HK-2 (cell line): ENCODE measurements at regions not wholly inside any gene's neighbourhood (a gene's known extent, or its start where the extent isn't known, plus 50 kb on each side); places are given as distances from the start of the nearest gene placed in this dataset.
"Not testable (repeated sequence)": the region's sequence is repeated elsewhere in the genome, so short reads cannot be mapped to it uniquely, and the experiment has no call there.

ENCODE experiments used
- DNase-seq: peaks from one replicate; pipeline ENCODE4 v3.0.0-alpha.2; 2018; ENCODE audit not compliant: unreplicated experiment

DNA sequence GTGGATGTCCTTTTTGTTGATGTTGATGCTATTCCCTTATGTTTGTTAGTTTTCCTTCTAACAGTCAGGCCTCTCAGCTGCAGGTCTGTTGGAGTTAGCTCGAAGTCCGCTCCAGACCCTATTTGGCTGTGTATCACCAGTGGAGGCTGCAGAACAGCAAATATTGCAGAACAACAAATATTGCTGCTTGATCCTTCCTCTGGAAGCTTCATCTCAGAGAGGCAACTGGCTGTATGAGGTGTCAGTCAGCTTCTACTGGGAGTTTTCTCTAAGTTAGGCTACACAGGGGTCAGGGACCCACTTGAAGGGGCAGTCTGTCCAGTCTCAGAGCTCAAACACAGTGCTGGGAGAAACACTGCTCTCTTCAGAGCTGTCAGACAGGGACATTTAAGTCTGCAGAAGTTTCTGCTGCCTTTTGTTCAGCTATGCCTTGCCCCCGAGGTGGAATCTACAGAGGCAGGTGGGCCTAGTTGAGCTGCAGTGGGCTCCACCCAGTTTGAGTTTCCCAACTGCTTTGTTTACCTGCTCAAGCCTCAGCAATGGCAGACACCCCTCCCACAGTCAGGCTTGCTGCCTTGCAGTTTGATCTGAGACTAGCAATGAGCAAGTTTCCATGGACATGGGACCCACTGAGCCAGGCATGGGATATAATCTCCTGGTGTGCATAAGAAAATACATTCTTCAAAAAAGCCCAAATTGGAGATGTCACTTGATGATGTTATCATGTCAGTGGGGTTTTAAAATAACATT is 99.5 kb downstream of the KDM5D start:
- no peak for DNase-seq

DNA sequence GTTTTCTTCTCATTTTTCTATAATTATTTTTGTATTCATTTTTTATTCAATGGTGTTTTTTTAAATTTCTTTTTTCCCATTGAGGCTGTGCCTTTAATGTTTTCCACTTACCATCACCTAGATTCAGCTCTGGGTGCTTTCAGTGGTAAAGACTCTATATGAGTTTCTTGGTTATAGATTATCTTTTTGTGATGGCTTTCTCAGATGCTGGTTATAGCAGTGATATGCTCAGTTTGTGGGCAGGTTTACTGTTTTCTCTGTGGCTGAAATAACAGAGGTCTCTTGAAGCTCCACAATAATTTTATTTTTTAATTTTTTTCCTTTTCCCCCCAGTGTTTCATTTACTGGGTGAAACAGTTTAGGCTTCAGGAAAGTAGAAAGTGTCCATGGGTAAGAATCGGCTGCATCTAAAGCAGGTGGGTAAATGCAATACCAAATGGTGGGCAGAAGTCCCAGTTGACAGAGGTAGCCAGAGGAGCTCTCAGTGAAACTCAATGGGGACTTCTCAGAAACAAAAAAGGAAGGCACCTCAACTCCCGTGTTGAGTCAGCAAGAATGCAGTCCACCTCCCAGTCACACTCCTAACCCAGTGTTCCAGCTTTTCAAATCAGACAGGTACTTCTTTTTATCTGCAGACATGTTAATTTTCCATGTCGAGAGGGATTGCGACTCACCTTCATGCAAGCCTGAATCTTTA is 106.7 kb downstream of the KDM5D start:
- DNase-seq, result no peak

DNA sequence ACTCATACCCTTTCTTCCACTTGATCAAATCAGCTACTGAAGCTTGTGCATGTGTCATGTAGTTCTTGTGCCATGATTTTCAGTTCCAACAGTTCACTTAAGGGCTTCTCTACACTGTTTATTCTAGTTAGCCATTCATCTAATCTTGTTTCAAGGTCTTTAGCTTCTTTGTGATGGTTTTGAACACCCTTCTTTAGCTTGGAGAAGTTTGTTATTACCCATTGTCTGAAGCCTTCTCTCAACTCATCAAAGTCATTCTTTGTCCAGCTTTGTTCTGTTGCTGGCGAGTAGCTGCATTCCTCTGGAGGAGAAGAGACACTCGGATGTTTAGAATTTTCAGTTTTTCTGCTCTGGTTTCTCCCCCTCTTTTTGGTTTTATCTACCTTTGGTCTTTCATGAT is 115.6 kb downstream of the KDM5D start:
- no peak for DNase-seq

DNA sequence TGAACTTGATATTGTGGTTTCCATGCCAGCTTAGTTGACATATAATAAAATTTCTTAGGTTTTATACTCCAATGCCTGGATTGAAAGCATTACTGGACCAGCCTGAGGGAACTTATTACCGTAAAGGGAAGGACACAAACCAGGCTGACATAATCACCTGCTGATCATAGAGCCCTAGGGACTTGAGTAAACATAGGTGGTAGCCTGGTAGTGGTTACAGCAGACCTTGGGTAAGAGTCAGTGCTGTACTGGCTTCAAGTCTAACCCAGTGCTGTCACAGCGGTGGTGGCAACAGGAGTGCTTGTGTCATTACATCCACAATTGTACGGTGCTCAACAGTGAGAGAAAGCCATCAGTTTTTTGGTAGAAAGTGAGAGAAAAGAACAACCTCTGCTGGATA is 122.1 kb downstream of the KDM5D start:
- no peak for DNase-seq

DNA sequence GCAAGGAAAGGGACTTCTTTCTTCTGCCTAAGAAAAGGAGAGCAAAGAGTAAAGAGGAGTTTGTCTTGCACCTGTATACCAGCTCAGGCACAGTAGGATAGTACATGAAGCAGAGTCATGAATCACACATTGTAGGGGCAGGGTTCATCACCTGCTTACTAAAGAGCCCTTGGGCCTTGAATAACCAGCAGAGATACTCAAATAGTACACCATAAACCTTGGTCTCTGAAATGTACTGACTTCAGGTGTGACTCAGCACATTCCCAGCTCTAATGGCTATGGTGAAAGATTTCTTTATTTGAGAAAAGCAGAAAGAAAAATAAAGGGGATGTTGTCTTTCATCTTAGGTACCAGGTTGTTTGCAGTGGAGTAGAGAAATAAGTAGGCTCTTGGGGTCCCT is 122.8 kb downstream of the KDM5D start:
- DNase-seq, result no peak

DNA sequence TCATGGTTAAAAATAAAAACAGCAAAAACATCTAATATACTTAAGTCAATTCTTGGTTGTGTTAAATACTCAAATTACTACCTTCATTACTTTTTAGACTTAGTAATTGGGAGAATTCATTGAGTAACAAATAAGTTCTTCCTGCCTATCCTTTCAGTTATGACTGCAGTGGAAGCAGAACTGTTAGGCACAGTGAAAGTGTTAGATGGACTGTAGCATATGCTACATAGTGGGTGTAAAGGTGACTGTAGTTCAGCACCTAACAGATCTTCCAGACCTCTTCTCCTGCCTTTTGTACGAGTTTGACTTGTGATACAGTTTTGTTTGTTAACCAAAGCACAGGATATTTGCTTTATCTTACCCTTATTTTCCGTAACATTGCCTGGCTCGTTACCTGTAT is 143.4 kb downstream of the KDM5D start:
- no peak for DNase-seq

DNA sequence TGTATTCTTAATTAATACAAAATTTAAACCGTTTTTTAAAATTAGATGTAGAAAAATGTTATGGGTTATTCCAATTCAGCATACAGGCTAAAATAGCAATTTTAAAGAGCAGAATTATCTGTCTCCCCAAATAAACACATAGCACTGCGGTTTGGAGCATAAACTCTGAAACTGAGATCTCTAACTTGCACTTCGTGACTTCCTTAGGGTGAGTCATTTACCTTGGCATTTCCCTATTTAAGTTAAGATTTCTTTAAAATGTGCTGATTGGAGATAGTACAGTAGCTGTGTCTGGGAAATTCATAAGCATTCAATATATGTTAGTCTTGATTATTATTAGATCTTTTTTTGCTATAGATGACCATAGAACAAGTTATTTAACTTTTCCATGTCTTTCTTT is 143.8 kb downstream of the KDM5D start:
- DNase-seq, result no peak

DNA sequence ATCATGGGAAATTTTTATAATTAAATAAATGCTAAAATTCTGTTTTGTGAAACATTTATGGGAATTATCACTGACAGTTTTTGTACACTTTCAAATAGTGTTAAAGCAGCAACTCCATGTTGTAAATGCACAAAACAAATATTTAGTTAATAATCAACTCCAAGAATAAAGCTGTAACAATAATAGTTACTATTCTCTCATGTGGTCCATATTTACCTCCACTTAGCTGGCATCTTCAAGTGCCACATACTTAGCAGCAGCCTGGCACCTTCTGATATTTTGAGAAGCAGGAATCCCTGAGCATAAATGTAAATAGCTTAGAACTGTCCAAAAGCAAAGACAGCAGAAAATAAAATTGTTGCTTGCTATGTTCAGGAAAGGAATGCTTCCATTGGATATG is 154.3 kb downstream of the KDM5D start:
- no peak for DNase-seq

DNA sequence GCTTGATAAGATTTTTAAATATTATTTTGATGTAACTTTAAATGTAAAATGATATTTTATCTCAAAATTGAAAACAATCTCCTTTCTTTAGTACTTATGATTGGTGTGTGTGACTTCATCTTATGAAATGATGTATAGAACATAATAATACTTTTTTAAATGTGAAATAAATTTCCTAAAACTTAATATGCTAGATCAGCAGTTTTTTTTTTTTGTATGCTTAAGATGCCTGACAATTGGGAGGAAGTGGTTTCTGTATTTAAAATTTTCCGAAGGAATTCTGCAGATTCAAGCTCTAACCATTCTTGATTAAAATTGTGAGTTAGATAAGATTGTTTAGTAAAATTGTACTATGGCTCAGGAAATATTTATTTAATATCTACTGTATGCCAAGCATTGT is 154.9 kb downstream of the KDM5D start:
- no peak for DNase-seq

DNA sequence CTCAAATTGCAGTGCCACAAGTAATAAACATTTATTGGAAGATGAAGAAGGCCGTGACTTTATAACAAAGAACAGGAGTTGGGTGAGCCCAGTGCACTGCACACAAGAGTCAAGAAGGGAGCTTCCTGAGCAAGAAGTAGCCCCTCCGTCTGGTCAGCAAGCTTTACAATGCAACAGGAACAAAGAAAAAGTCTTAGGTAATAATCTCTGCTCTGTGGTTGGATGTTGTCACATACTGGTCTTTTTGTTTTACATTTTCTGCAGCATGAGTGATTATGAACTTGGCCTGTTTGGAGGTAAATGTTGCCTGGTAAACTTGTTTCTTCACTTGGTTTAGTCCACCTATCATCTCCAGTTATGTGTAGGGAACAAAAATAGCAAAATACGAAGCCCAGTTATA is 157.2 kb downstream of the KDM5D start:
- no peak for DNase-seq

DNA sequence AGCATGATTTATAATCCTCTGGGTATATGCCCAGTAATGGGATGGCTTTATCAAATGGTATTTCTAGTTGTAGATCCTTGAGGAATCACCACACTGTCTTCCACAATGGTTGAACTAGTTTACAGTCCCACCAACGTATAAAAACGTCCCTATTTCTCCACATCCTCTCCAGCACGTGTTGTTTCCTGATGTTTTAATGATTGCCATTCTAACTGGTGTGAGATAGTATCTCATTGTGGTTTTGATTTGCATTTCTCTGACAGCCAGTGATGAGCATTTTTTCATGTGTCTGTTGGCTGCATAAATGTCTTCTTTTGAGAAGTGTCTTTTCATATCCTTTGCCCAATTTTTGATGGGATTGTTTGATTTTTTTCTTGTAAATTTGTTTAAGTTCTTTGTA is 163.5 kb downstream of the KDM5D start:
- not testable (repeated sequence) for DNase-seq

DNA sequence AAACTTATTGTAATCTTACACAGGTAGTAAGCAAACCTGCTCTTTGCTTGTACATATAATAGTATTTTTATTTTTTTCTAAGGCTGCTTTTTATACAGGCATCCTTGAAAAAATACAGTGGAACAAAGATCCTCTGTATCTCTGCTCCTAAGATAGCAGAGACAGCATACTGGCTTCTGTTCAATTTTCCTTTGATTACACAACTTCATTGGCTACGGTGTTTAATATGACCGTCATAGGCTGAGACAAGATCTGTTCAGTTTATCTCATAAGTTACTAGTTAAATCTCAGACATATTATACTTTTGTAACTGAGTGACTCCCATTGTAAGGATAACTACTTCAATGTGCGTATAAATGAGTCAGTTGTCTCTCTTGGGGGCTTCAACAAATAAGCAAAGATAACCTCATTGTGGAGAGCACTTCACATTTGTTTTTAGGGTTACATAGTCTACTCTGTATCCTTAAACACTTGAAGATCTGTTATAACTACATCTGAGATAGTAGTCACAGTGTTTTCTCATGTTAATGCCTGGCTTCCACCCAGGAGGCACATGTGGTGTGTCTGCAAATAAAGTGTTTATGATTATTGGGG is 166.1 kb downstream of the KDM5D start:
- DNase-seq, result no peak

DNA sequence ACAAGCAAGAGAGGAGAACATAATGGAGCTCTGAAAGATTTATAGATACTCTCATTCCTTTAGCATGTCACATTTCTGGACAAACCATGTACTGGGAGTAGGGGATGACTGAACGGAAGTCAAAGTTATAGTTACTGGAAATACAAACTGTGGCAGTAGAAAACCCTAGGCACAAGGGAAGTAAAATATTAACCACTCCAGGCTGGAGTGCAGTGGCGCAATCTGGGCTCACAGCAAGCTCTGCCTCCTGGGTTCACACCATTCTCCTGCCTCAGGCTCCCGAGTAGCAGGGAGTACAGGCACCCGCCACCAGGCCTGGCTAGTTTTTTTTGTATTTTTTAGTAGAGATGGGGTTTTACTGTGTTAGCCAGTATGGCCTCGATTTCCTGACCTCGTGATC is 167.3 kb downstream of the KDM5D start:
- no peak for DNase-seq

DNA sequence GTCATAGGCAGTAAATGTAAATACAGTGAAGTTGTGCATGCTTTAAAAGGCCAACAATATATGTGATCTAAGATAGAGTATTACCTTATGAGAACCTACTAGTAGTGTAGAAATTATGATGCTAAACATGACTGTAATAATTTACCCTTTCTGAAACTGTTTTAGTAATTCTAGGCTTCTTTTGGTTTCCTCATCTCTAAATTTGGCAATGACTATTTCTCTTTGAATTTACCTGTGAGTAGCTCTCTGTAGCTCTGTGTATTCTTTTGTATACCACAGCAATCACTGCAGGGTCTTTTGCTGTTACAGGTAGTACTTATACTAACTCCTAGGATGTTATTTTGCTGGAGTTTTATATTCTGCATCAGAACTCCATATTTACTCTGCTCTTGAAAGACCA is 169.6 kb downstream of the KDM5D start:
- no peak for DNase-seq

DNA sequence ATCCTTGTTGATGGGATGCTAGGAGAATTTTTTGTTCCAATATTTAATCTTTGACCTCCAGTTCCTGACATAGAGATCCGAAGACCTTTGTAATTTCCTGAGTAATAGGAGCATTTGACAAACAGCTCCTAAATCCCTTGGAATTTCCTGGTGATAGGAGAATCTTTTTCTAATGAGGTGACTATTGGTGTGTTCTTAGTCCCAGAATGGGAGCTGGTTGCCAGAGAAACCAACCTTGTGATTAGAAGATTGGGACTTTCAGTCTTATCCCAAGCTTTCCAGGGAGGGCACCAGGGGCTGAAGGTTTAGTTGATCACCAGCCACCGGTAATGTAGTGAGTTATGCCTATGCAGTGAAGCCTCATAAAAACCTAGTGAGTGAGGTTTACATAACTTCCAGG is 170.9 kb downstream of the KDM5D start:
- DNase-seq, result no peak

DNA sequence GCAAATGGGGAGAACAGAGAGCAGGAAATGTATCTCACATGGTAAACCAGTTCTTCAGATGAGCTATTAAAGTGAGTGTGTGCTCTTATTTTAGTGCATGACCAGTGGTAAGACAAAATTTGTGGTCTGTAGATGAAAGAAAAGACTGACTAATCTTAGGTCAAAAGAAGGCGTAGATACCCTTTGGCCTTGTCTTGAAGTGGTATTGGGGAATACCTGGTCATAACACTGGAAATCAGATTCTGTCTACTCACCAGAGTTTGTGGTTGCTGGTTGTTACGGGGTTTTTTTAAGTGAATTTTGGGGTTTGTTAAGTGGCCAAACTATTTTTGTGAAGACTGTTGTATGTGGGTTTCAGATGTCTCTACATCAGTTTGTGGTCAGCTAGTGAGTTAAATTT is 173.5 kb downstream of the KDM5D start:
- DNase-seq, result no peak

DNA sequence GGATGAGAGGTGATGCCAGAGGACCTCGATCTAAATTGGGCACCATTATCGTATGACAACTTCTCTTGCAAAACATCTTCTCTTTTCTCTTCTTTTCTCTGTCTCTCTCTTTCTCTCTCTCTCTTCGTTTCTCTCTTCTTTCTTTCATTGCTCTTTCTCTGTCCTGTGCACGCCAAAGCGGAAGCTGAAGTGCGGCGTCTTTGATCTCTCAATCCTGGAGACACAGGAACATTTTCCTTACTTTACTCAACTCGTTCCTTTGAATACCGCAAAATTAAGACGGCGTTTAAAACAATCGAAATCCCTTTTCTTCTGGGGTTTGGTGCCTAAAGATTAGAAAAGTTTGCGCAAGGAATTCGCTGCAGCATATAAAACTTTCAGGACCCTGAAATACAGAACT is 176.6 kb downstream of the KDM5D start:
- DNase-seq, result no peak

DNA sequence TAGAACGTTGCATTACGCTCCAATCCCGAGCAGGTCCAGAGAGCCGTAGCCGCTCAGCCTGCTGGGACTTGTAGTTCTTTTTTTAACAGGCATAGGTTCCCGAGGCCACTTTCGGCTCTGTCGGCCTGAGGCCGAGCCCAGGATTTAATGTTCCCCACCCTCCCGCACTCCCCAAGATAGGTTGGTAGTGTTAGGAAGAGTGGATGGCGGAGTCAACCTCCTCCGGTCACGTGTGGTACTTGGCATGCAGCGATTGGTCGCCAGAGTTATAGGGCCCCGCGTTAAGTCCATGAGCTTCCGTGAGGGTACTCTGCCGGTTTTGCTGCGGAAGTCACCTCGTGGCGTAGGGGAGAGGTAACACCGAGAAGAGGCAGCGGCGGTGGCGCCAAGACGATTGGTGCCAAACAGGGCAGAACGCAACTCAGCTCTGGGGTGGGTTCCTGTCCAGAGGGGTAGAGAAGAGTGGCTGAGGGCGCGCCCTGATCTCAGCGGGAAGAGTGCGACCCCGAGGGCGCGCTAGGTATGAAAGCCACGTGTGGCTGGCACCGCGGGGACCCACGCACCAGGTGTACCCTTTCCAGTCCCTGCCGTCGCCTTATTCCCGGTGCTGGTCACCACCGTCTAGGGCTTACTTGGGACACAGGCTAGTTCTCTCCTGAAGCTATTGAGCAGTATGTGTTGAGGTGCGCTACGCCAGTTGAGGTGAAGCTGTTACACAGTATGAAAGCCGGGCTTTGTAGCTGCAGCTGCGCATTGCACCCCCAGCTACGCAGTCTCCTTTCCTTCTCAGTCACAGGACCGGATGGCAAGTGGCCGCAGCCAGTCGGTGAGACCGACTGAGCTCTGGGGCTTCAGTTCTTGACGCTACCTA is 177.2 kb downstream of the KDM5D start:
- peak; percentile 17 for DNase-seq

DNA sequence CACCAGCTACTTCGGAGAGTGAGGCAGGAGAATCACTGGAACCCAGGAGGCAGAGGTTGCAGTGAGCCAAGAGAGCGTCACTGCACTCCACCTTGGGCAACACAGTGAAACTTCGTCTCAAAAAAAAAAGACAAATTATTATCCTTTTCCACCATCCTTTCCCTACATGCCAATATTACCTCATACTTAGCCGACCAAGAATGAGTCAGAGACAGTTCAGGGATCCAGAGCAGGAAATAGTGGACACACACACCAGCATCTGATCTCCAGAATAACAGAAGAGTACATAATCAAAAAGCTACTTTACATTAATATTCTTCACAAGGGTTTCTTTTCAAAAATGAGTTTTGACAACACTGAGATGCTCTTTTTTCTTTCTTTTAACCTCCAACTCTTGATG is 185.4 kb downstream of the KDM5D start:
- DNase-seq, result no peak

DNA sequence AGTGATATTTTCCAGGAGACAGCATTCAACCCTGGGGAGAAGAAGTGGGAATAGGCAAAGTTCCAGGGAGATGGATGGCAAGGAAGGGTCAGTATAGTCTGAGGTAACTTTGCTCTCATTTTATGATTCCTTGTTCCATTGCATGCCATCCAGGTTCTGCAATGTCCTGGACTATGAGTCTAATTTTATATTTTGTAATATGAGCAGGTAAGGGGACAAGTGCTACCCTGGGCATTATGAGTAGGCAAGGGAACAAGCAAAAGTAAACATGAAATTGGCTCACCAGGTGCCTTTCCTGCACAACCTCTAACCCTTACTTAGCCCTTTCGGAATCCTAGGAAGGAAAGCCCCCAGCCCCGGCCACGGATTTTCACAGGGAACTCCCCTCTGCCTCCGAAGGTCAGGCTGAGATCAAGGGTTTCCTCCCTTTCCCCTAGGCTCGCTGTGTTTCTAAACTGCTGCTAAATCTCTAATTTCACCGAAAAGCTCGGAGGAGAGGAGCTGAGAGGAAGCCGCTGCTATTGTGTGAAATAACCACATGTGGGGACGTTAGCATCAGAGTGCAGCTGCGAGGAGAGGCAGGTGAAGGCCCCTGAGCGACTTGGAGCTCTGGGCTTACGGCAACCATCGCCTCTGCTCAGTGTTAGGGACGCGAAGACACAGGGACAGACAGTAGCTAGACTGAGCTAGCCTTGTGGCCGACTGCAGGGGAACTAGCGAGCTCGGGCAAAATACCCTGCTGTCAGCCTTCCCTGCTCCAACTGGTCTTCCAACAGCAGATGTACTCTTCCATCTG is 194.7 kb downstream of the KDM5D start:
- DNase-seq, result no peak

DNA sequence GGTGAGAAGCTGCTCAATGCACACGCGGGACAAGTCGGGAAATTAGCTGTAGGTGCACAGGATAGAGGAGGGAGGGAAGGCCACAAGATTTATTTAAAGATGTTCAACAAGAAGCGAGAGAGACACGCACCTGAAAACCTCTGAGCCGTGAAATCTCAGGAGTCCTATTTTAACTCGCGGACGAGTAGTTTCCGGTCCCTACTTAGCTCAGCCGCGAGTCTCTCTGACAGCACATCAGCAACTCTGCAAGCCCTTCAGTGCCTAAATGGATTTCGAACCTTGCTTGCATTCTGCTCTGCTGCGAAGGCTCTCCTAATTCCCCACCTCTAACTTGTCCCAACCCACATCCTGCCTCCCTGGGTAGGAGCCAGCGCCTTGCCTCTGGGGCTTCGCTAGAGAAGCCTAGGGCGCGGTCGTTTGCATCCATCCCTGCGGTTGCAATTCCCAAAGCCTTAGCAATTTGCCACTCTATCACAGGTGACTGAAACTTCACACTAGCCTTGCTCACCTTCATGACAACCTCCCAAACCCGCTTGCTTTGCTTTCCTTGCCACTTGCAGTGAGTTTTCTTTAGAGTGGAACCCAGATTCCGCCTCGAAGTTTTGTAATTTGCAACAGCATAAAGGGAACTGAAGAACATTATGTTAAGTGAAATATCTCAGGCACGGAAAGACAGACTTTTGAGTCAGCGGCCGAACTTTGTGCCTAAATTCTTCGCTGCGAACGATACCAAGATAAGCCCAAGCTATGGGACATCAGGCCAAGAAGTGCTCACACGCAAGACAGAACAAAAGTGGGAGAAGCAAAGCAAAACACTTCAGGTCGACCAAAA is 202.8 kb downstream of the KDM5D start:
- DNase-seq, result no peak
